HG03342 (cell line): ENCODE measurements at regions not wholly inside any gene's neighbourhood (a gene's known extent, or its start where the extent isn't known, plus 50 kb on each side); places are given as distances from the start of the nearest gene placed in this dataset.
A peak's percentile ranks its signal among the peaks of the same experiment; 100 is the strongest.
"Not testable (repeated sequence)": the region's sequence is repeated elsewhere in the genome, so short reads cannot be mapped to it uniquely, and the experiment has no call there.

Source experiments
- ATAC-seq: cut with Tn5 transposase; IDR thresholded peaks from one replicate; pipeline ENCODE4 v1.9.1; 2021; ENCODE audit warnings: mild to moderate bottlenecking, moderate library complexity; ENCODE audit not compliant: unreplicated experiment

DNA sequence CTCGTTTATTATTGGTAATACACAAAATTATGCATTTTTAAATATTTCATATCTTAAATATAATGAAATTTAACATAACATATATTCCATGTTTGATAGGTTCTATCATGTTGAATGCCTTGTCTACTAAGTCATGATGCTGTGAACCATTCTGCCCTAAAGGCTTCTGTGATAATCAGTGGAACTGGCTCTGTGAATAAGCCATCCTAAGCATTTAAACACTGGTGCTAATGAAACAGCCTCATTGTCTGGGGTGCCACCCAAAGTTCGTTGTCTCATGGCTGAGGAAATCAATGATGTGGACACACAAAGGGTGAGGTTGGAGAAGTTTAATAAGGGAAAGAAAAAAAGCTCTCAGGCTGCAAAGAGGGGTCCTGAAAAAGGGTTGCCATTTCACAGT is 264.7 kb upstream of the ZRANB2 start:
- no peak for ATAC-seq

DNA sequence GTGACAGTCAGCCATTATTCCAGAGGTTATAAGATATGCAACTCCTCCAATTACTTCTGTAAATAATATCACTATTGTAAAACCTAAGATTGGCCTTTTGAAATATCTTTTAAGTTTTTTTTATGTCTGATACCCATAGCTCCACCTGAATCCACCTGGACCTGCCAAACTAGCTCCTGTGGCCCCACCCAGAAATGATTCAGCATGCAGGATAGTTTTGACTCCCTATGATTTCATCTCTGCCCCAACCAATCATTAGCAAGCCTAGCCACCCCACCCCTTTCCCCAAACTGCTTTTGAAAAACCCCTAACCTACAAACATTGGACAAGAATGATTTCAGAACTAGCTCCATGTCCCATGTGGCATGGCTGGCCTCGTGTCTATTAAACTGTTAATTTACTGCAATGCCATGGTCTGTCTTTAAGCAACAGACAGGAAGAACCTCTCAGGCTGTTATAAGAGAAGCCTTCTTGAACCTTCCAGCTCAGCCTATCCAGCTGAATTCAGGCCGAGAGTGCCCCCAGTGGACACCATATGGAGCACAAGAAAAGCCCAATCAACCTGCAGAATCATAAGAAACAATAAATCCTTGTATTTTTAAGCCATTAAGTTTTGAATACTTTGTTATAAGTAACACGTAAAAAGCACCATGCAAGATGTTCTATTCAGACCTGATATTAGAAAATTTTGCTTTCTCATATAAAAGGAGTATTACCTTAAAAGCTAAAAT is 263.0 kb upstream of the ZRANB2 start:
- no peak for ATAC-seq

DNA sequence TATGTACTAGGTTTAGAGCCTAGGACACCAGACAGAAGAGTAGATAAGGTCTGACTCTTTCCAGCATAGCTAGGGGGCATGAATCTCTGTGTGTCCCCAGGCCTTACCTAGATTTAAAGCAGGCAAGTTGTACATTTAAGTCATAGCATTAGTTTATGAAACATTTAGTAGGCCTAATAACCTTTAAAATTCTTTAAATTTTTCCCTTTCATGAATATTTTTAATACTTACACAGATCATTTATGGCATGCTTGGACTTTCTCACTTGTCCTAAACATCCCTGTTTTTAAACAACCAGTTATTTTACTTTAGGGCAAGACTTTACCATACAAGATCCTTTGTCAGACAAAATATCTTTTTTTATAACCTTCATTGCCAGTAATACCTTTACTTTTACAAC is 258.4 kb upstream of the ZRANB2 start:
- ATAC-seq = no peak

DNA sequence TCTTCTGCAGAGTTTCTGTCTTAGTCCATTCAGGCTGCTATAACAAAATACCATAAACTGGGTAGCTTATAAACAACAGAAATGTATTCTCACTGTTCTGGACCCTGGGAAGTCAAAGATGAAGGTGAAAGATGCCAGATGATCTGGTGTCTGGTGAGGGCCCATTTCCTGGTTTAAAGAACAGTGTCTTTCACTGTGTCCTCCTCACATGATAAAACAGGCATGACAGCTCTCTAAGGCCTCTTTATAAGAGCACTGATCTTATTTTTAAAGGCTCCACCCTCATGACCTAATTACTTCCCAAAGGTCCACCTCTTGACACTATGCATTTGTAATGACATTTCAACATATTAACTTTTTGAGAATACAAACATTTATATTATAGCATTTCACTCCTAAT is 250.2 kb upstream of the ZRANB2 start:
- ATAC-seq = no peak

DNA sequence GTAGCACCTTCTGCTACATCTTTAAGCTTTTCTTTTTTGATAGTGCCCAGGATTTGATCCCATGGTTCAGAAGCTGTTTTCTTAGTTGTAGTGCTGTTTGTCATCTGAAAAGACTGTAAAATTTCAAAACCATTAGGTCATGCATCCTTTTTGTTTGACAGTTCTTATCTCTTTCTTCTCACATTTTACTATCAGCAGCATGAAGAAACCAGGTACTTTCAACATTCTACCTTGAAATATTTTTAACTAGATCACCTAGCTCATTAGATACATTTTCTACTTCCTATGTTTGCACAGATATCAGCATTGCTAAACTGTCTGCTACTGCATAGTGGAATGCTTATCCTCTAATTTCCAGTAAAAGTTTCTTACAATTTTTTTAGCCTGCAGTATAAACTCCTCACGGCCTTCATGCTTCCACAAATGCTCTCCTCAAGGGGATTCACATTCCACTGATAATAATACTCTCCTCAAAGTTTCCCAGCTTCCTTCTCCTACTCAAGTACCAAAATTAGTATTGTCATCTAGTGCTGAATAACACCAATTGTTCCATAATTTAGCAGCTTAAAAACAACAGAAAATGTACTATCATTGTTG is 243.9 kb upstream of the ZRANB2 start:
- ATAC-seq = no peak

DNA sequence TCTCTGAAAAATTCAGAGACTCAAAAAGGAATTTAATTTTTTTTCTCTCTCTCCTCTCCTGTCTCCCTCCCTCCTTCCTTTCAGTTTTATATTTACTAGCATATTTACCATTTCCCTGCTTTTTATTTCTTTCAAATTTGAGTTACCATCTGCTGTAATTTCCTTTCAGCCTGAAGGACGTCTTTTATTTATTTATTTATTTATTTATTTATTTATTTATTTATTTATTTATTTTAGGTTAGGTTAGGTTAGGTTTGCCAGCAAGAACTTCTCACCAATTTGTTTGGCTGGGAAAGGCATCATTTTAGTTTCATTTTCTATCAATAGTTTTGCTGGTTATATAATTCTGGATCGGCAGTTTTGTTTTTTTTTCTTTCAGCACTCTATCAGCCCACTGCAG is 231.7 kb upstream of the ZRANB2 start:
- ATAC-seq = no peak

DNA sequence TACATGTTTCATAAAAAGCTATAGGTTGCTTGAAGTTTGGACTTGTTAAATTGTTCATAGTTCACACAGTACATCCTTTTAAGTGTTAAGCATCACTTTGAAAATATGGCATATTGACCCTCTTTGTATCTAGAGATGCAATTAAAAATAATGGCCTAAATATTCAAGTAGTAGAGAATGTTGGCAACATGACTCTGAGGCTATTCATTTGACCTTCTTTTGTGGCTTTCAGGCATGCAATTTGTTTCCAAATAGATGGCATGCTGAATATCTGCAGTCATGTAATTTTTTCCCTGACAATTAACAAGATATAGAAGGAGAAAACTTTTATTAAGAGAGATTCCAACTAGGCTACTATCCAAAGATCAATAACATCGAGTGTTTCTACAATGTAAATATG is 230.5 kb upstream of the ZRANB2 start:
- ATAC-seq = no peak

DNA sequence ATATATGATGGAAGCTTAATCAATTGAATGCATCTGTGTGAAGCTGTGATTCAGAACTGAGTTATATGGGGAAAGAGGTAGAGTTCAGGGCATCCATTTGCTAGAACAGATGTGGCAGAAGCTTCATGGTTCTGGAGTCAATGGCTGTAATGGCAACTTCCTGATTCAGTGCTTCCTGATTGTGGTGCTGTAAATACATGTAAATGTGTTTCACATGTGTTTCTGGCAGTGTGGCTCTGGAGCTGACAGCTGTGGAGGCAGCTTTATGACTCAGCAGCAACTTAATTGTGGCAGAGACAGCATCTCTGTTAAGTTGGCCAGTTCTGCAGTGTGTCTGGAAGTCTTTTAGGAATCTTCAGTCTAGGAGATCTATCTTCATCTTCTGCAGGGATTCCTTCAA is 226.6 kb upstream of the ZRANB2 start:
- ATAC-seq = peak; percentile 85

DNA sequence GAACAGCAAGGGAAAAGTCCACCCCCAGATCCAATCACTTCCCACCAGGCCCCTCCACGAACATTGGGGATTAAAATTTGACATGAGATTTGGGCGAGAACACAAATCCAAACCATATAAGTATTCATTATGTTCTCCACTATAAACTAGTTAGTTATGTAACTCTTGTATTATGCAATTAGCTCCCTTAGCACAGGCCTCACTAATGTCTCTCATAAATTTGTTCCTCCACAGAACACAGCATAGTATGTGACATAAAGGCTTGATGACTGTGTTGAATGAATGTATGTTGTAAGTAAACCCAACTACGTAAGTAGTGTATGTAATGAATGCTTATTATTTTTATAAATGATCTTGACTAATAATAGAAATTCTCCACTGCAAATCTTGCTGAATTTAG is 223.3 kb upstream of the ZRANB2 start:
- ATAC-seq = no peak

DNA sequence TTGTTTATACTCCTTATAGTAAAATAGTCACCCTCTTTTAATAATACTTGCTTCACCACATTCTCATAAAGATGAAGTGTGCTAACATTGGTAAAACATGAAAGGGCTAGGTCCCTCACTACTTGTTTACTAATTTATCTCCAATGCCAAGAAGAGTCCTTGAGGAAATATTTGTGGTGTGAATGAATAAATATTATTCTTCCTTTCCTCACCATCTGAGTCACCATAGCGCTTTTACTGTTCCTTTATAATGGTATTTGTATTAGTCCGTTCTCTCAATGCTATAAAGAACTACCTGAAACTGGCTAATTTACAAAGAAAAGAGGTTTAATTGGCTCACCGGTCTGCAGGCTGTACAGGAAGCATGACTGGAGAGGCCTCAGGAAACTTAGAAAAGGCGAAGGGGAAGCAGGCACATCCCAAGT is 222.8 kb upstream of the ZRANB2 start:
- ATAC-seq = no peak

DNA sequence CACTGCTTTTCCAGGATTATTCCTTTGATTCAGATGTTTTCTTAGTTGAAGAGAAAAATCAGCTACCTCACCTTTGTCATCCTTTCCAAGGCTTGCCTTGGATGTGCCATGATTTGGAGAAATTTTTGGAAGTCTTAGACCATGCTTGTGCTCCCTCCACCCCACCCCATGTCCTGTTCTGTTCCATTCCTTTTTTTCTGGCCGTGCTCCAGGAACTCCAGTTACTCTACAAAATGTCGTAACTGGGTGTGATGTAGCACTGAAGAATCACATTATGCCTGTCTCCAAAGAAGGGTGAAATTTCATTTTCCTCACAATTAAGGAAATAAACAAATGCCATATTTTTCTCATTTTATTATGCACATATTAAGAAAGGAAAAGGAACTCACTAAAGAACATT is 217.8 kb upstream of the ZRANB2 start:
- ATAC-seq = no peak

DNA sequence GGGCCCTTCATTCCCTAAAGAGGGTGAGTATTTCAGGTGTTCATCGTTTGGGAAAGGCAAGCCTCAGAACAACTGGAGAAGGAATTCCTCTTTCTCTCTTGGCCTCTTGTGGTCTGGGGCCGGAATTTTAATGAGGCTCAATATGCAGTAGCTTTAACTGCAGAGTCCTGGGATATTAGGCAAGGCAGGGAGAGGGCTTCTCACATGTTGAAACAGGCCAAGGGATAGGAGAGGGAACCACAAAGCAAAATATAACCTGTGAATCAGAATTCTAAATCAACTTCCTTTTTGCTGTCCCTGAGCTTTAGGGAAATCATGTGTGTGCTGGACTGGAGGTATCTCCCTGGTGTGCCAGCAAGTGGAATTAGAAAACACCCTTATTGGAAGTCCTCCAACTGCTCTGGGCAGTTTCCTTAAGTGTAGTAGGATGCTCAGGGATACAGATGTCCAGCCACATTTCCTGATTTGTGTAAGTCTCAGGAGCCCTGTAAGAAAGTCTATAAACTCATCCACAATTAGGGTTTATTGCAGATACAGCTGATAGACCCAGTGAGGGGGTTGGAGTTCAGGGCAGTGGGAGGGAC is 215.8 kb upstream of the ZRANB2 start:
- no peak for ATAC-seq

DNA sequence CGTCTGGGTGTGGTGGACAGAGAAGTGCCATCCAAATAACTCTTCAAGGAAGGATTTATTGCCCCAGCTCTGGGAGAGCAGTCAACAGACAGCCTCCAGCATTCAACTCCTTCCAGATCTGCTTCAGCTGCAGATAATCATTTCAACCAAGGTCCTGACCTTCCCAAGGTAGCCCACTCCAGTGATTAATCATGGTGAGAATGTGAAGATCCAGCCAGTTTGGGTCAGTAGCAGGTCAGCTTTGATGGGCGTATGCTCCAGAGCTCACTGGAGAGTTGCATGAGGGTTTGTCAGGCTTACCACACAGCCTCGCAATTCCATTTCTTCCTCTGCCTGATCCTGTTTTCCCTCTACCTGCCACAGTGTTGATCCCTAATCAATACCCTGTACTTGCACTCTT is 214.5 kb upstream of the ZRANB2 start:
- ATAC-seq = no peak

DNA sequence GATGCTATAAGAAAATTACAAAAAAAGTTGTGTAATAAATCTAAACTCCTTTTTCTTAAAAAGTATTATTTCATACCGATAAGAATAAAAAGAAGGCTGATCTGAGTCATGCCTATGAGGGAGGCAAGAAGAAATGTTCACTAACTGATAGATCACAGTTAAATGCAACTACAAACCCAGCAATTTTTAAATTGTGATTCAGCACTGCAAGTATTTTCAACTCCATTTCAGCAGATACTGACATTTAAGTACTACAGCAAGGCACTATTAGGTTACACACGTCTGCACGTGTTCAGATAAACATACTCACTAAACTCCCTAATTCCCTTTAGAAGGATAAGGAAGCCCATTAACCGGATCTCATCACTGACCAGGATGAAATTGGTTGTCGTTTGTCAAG is 213.3 kb upstream of the ZRANB2 start:
- no peak for ATAC-seq

DNA sequence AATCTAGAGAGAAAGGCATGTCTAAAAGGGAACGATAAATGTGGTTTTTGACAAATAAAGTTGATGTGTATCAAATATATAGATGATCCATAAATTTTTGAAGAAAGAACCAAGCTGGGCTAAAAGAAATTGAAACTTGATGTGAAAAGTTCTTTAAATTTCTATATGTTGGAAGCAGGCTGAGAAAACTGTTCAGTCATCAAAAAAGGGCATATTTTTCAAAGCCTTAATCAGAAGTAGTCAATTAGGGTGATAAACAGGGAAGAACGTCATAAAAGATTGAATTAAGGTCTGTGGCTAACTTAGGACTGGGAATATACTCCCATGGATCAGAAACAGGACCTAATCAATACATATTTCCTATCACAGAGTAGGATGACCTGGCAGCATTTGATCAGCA is 211.4 kb upstream of the ZRANB2 start:
- no peak for ATAC-seq

DNA sequence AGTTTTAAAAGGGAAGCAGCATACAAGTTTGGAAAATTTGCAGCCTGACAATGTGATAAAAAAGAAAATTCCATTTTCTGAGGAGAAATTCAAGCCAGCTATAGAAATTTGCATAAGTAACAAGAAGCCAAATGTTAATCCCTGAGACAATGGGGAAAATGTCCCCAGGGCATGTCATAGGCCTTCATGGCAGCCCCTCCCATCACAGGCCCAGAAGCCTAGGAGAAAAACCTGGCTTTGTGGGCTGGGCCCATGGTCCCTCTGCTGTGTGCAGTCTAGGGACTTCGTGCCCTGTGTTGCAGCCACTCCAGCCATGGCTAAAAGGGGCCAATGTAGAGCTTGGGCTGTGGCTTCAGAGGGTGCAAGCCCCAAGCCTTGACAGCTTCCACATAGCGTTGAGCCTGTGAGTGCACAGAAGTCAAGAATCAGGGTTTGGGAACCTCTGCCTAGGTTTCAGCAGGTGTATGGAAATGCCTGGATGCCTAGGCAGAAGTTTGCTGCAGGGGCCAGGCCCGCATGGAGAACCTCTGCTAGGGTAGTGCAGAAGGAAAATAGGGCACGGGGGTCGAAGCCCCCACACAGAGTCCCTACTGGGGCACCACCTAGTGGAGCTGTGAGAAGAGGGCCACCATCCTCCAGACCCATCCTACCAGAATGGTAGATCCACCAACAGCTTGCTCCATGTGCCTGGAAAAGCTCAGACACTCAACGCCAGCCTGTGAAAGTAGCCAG is 209.8 kb upstream of the ZRANB2 start:
- not testable (repeated sequence) for ATAC-seq

DNA sequence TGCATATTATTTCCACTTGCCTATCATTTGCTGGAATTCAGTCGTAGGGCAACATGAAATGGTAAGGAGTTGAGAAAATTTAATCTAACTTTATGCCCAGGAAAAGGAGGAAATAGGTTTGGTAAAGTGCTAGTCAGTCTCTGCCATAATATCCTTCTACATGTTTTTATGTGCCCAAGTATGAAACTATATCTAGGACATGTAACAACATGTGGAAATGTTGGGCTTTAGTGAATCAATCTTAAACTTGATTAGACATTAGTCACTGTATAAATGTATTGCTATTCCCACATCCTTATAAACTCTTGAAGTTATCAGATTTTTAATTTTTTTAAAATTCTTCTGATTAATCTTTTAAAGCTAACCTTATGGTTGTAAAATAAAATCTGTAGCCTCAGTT is 204.7 kb upstream of the ZRANB2 start:
- ATAC-seq = no peak

DNA sequence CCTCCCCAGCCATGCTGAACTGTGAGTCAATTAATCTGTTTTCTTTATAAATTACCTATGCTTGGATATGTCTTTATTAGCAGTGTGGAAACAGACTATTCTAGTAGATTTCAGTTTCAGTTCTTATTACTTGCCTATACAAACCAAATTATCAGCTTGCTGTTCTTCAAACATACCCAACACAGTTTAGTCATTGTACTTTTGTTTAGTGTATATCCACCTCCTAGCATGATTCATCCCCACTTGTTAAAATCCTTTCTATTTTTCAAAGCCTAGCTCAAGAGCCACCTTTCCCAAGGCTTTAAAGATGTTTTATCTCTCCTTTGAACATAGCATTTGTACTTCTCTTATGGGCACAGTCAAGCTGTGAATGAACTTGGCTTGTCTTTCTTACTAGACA is 195.6 kb upstream of the ZRANB2 start:
- ATAC-seq = no peak

DNA sequence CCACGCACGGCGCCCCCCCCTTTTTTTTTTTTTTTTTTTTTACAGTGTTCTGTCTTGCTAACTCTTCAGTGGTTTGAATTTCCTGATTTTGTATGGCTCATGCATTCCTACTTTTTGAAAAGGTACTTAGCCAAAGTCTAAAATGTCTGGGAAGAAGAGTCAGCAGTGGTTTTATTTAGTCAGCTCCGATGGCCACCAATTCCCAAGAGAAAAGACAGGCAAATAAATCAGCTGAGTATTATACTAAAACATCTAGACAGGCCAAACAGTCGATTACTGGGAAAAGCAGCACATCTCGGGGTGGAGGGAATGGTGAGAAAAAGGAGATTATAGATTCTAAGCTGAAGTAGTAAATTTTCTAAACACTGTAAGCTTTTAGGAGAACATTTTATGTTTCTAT is 192.5 kb upstream of the ZRANB2 start:
- ATAC-seq = no peak

DNA sequence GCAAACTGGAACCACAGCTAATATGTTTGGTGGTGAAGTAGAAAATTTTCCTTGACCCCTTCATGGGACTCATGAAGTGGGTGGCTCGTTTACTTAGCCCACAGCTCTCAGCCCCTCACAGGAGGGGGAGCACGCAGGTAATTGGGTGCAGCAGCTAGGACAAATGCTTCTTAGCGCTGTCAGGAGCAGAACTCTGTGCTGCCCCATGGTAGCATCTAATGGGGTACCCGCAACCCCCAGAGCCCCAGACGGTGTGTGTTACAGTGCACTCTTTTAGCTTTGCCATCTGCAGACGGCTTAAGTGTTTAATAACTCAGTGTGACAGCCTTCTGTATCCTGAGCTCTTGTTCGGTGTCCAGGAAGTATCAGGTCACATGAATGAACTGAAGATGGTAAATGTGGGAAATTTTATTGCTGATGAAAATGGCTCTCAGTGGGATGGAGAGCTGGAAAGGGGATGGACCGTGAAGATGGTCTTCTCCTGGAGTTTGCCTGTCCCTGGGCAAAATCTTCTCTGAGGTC is 189.6 kb upstream of the ZRANB2 start:
- no peak for ATAC-seq

DNA sequence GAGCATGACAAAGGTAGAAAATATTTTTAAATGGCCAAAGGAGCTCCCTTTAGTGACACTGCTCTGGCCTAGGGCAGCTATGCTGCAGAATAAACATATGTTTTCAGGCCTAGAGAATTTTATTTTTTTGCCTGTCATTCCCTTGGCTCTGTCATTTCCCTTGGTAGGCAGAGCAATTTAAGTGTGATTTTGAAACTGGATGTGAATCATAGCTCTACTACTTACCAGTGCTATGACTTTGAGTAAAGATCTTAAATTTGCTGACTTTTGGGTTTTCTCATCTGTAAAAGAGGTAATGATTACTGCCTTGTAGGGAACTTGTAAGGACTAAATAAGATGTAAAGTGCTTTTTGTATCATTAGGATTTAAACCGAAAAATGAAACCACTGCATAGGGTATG is 189.0 kb upstream of the ZRANB2 start:
- ATAC-seq = no peak

DNA sequence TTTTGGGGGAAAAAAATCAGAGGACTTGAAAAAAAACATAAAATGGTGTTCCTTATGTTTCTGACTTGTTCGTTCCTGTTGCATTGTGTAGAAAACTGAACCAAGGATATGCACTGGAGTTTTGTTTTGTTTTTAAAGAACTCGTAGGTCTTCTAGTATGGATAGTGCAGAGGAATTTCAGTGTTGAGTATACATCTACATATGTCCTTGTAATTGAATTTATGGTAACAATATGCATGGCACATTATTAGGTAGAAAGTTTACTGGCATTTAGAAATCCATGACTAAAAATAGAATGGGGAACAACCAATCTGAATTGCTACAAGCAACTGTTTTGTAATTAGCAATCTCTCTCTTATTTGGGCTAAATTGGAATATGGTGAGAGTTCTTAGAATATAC is 188.3 kb upstream of the ZRANB2 start:
- ATAC-seq = no peak
